Keratinocyte (primary cell): ENCODE measurements at regions not wholly inside any gene's neighbourhood (a gene's known extent, or its start where the extent isn't known, plus 50 kb on each side); places are given as distances from the start of the nearest gene placed in this dataset.

Source experiments
- CTCF ChIP-seq, 3 experiments: IDR thresholded peaks in 1 of 3; conservative IDR thresholded peaks in 1 of 3; optimal IDR thresholded peaks in 1 of 3; 2 replicates in 2 of 3; 3 replicates in 1 of 3; pipeline versions ENCODE3 to v1.5.1; 2011; ENCODE audit warnings: low read length in 3 of 3, mild to moderate bottlenecking in 3 of 3, moderate library complexity in 2 of 3, control low read depth in 1 of 3, inconsistent platforms in 1 of 3; ENCODE audit not compliant: insufficient read depth in 2 of 3; ENCODE audit errors: extremely low read depth in 1 of 3
- EZH2 ChIP-seq: IDR thresholded peaks from one replicate; pipeline ENCODE4 v1.6.1; 2012; ENCODE audit warnings: inconsistent platforms, mild to moderate bottlenecking, low read length, moderate library complexity

- TF ChIP-seq CTCF (optimal IDR thresholded peaks at IDR 0.05 in 1 of 3, IDR thresholded peaks at IDR 0.05 in 1 of 3, conservative IDR thresholded peaks at IDR 0.05 in 1 of 3; ENCODE audit: extremely low read depth in 1 of 3, insufficient read depth in 2 of 3, low read length in 3 of 3) = no peak
- TF ChIP-seq EZH2 = no peak
Measured at GRCh38 chr16:55933038-55933437, 57.9 kb upstream of the CES5A start.
